Adrenal gland (tissue), 9 donors: ENCODE measurements at regions not wholly inside any gene's neighbourhood (a gene's known extent, or its start where the extent isn't known, plus 50 kb on each side); places are given as distances from the start of the nearest gene placed in this dataset.

ENCODE experiments used
- DNase-seq, 7 donors: peaks; one replicate each; pipeline ENCODE4 v3.0.0-alpha.2; 2019 to 2020
- H3K27ac ChIP-seq, 5 donors: fragments of 200-600 bp; sonication (generic) in 4 of 5; 1 replicate in 3 of 5; 2 replicates in 2 of 5; pipeline versions ENCODE4 v1.5.1 to v1.8.0; 2016 to 2020; ENCODE audit warnings: mild to moderate bottlenecking in 1 of 5
- H3K27me3 ChIP-seq: fragments of 200-600 bp; 2 replicates; pipeline ENCODE4 v1.8.0; 2021
- H3K36me3 ChIP-seq, 2 donors: fragments of 200-600 bp; replicated peaks in 1 of 2; 1 replicate in 1 of 2; 2 replicates in 1 of 2; pipeline versions ENCODE4 v1.5.1 to v1.8.0; 2018 to 2022
- H3K4me1 ChIP-seq, 2 donors: fragments of 200-600 bp; replicated peaks in 1 of 2; 1 replicate in 1 of 2; 2 replicates in 1 of 2; pipeline versions ENCODE4 v1.5.1 to v1.8.0; 2018 to 2021
- H3K4me3 ChIP-seq, 4 donors: fragments of 200-600 bp; sonication (generic) in 3 of 4; one replicate each; pipeline ENCODE4 v1.5.1; 2016 to 2018
- H3K9me3 ChIP-seq, 3 donors: fragments of 200-600 bp; sonication (generic) in 1 of 3; replicated peaks in 1 of 3; 1 replicate in 2 of 3; 2 replicates in 1 of 3; pipeline versions ENCODE4 v1.5.1 to v1.8.0; 2016 to 2021
- POLR2A ChIP-seq, 2 donors: fragments of 450-650 bp; IDR thresholded peaks; one replicate each; pipeline ENCODE4 v1.6.1; 2017; ENCODE audit warnings: antibody characterized with exemption in 2 of 2, mild to moderate bottlenecking in 2 of 2, moderate library complexity in 1 of 2
- WGBS, 4 donors: extraction: QIAGEN DNeasy Blood & Tissue Kit in 2 of 4; methylation state at CpG; one replicate each; pipeline versions ENCODE4 v1.1.5 to v1.1.7; 2013 to 2017; 5-methylcytosine and 5-hydroxymethylcytosine counted together
- intact Hi-C, 2 donors: fragments of 100-400 bp; cut with DNase I; formaldehyde crosslinking; loops; one replicate each; pipeline versions ENCODE4 v1.14.1 to v1.15.0; 2022 to 2023
- TF ChIP-seq, protein P1 (sequence below), 6 experiments: fragments of 450-650 bp in 4 of 6; fragments of 200-600 bp in 2 of 6; sonication (generic) in 1 of 6; IDR thresholded peaks; 1 replicate in 5 of 6; 2 replicates in 1 of 6; pipeline versions ENCODE4 v1.5.1 to v1.8.0; 2016 to 2021; ENCODE audit warnings: antibody characterized with exemption in 6 of 6, mild to moderate bottlenecking in 2 of 6, moderate library complexity in 1 of 6
- donor health status: healthy with polysubstance abuse.
- donor health status: Bipolar disorder and iron deficiency.
- donor health status: DM: yes; HTN: yes; CAD: no.
- donor health status: DM: no; HTN: no; CAD: no.
- donor health status: DM: no; HTN: no; CAD: no.

DNA sequence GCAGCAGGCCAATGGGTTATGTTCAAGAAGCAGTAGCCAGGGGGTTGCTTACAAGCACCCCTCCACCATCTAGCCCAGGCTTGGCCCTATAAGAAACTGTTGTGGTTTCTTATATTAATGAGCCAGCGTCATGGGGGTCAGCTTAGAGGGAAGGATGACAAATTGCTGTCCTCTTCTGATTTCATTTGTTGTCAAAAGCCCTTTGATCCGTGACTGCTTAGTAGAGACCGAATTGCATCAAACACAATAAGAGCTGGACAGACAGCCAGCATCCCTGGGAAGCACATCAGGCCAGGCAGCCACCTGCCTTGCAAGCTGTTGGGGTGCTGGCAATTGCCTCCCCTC is 206.6 kb upstream of the SETBP1 start:
- WGBS, 4 donors = 62 to 70% (median 66%) methylated on average over 3 of the region's 3 CpGs
- Histone ChIP-seq H3K9me3 (no peaks in the 10 kb centered on the region), H3K4me3 (no peak overlapping the region), H3K27ac (no peak overlapping the region), H3K4me1 (no peaks in the 10 kb centered on the region), H3K27me3 (no peaks in the 10 kb centered on the region), H3K36me3 (no peaks in the 10 kb centered on the region)
- TF ChIP-seq, protein P1, sequence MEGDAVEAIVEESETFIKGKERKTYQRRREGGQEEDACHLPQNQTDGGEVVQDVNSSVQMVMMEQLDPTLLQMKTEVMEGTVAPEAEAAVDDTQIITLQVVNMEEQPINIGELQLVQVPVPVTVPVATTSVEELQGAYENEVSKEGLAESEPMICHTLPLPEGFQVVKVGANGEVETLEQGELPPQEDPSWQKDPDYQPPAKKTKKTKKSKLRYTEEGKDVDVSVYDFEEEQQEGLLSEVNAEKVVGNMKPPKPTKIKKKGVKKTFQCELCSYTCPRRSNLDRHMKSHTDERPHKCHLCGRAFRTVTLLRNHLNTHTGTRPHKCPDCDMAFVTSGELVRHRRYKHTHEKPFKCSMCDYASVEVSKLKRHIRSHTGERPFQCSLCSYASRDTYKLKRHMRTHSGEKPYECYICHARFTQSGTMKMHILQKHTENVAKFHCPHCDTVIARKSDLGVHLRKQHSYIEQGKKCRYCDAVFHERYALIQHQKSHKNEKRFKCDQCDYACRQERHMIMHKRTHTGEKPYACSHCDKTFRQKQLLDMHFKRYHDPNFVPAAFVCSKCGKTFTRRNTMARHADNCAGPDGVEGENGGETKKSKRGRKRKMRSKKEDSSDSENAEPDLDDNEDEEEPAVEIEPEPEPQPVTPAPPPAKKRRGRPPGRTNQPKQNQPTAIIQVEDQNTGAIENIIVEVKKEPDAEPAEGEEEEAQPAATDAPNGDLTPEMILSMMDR (IDR thresholded peaks at IDR 0.05) = no peak
- TF ChIP-seq POLR2A (IDR thresholded peaks at IDR 0.05) = no peak
- intact Hi-C loops = no loop called here
- DNase-seq = no peak

DNA sequence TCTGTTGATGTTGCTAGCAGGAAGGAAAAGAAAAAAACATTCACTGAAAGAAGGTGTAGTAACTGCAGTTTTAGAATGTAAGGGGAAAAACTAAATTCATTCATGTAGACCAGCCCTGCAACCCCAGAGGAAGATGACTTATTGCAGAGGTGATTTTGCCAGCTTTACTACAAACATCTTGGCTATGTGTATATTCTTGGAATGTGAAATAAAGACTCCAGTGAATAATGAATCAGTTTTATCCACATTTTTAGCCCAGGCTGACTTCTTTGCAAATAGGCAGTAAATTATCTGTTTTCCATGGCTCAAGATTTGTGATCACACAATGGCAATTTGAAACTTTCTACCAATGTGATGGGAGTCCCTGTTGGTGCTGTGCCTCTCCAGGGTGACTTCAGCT is 206.1 kb upstream of the SETBP1 start:
- TF ChIP-seq, protein P1 (IDR thresholded peaks at IDR 0.05) = no peak
- no peak for TF ChIP-seq POLR2A (IDR thresholded peaks at IDR 0.05)
- Histone ChIP-seq H3K9me3 (no peaks in the 10 kb centered on the region), H3K4me1 (no peaks in the 10 kb centered on the region), H3K27ac (no peak overlapping the region), H3K36me3 (no peaks in the 10 kb centered on the region), H3K4me3 (no peak overlapping the region), H3K27me3 (no peaks in the 10 kb centered on the region)
- intact Hi-C loops = no loop called here
- no peak for DNase-seq

DNA sequence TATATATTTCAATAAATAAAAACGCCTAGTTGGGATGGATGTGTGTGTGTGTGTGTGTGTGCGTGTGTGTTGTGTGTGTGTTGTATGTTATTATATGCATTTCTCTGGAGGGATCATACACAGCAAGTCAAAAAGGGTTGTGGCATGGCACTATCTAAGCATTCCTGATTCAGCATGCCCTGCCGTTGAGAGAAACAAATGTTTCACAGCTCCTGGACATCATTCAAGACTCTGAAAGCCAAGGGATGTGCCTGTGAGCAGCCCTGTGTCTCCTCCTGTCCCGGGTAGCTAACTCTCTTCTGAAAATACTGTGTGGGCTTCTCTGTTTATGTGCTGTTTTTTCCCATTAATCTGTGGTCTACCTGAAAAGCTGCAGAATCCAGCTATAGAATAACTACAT is 197.9 kb upstream of the SETBP1 start:
- Histone ChIP-seq H3K27ac (no peak overlapping the region), H3K9me3 (no peaks in the 10 kb centered on the region), H3K36me3 (no peaks in the 10 kb centered on the region), H3K27me3 (no peaks in the 10 kb centered on the region), H3K4me3 (no peak overlapping the region), H3K4me1 (no peaks in the 10 kb centered on the region)
- no peak for TF ChIP-seq POLR2A (IDR thresholded peaks at IDR 0.05)
- TF ChIP-seq, protein P1 (IDR thresholded peaks at IDR 0.05) = no peak
- no peak for DNase-seq
- intact Hi-C loops = no loop called here
- 57 to 67% (median 64%) methylated on average over 4 of the region's 4 CpGs for WGBS, 4 donors

DNA sequence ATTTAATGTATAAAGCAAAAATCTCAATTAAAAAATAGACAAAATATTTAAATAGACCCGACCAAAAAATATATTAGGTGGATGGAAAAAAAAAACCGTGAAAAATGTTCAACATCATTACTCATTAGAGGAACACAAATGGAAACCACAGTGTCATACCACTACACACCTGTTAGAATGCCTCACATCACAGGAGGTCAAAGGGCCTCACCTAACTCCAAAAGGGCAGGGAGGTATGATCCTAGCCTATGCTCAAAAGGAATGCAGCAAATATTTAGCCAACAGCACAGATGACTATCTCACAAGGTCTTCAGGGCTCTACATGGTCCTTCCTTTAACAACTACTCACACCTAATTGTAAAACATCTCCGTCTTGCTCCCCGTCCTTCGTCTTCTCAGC is 185.5 kb upstream of the SETBP1 start:
- DNase-seq = no peak
- Histone ChIP-seq H3K4me1 (no peaks in the 10 kb centered on the region), H3K27ac (no peak overlapping the region), H3K4me3 (no peak overlapping the region), H3K27me3 (no peaks in the 10 kb centered on the region), H3K9me3 (no peaks in the 10 kb centered on the region), H3K36me3 (no peaks in the 10 kb centered on the region)
- intact Hi-C loops = no loop called here
- TF ChIP-seq POLR2A (IDR thresholded peaks at IDR 0.05) = no peak
- TF ChIP-seq, protein P1 (IDR thresholded peaks at IDR 0.05) = no peak
- WGBS, 4 donors = 81 to 87% (median 84%) methylated on average over 5 of the region's 5 CpGs
